GM18511 (cell line): ENCODE measurements at regions not wholly inside any gene's neighbourhood (a gene's known extent, or its start where the extent isn't known, plus 50 kb on each side); places are given as distances from the start of the nearest gene placed in this dataset.

Experiments
- ATAC-seq: cut with Tn5 transposase; IDR thresholded peaks from one replicate; pipeline ENCODE4 v1.9.1; 2021; ENCODE audit warnings: mild to moderate bottlenecking, moderate library complexity; ENCODE audit not compliant: unreplicated experiment

- ATAC-seq, result no peak
Measured at GRCh38 chr2:120785228-120785966, 49.7 kb downstream of the GLI2 start.

- ATAC-seq, result no peak
Measured at GRCh38 chr2:120786038-120786960, 50.6 kb downstream of the GLI2 start.

- ATAC-seq, result no peak
Measured at GRCh38 chr2:120787111-120787821, 51.6 kb downstream of the GLI2 start.

DNA sequence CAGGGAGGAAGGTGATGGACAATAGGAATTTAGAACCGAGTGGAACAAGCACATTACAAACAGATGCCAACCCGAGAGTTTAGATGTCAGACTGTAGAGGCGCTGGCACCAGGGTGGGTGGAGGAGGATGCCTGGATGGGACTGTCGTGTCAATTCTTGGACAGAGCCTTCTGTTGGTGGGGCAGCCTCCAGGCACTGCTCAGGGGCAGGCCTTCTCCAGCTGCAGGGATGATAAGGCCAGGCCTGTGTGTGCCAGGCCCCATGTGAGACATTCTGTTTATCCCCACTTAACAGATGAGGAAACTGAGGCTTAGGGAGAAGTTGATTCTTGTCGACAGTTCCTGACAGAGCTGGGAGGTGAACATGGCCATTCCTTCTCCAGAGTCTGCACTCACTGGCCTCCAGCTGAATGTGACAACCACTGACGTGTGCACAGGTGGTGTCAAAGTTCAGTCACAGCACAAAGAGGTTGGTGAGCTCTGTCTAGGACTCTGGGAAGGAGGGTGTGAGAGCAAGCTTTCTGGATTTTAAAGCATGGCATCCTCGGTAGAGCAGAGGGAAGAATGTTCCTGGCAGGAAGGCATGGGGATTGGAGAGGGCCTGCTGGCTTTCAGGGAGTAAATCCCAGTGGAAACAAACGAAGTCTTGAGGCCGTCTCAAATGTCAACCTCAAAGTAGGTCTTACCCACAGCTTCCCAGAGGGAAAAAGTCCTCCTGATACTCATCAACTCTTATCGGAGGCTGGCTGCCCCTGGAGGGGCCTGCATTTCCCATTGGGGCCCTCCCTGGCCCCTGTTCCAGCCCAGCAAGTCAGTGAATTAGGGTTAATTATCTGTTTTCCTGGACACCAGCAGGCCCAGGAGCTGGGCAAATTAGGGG, 52.4 kb downstream of the GLI2 start:
- no peak for ATAC-seq

GRCh38 chr2:120791243-120791961, 55.7 kb downstream of the GLI2 start:
- no peak for ATAC-seq

DNA sequence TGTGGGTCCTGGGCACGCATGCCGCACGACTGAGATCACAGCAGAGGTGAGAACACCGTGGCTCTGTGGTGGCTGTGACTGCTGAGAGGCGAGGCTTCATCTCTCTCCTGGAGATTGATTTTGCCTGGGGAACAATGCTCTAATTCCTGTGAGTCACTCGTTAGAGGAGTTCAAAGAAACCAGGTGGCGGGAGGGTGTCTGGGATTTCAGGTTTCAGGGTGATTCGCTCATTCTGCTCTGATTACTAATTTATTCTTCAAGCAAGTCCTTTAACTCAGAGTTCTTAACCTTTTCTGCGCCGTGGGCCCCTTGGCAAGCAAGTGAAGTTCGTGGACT, 56.3 kb downstream of the GLI2 start:
- no peak for ATAC-seq

- ATAC-seq, result no peak
Measured at GRCh38 chr2:120793682-120794403, 58.2 kb downstream of the GLI2 start.

- ATAC-seq, result no peak
Measured at GRCh38 chr2:120794716-120795115, 59.0 kb downstream of the GLI2 start.

DNA sequence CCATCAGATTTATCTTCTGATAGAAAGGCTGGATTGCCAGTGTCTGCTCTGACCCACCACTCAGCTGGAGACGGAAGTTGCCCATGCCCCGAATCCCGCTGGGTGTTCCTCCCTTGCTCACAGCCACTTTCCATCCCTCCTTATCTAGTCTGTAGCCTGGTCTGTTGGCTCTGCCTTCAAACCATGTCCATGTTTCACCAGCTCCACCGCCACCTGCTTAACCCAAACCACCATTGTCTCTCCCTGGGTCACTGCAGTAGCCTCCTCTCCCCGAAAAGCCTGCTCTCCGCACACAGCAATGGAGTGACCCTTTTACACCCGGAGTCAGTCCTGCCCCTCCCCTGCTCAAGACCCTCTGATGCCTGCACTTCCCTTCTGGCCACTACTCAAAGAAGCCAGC, 60.4 kb downstream of the GLI2 start:
- ATAC-seq, result no peak

DNA sequence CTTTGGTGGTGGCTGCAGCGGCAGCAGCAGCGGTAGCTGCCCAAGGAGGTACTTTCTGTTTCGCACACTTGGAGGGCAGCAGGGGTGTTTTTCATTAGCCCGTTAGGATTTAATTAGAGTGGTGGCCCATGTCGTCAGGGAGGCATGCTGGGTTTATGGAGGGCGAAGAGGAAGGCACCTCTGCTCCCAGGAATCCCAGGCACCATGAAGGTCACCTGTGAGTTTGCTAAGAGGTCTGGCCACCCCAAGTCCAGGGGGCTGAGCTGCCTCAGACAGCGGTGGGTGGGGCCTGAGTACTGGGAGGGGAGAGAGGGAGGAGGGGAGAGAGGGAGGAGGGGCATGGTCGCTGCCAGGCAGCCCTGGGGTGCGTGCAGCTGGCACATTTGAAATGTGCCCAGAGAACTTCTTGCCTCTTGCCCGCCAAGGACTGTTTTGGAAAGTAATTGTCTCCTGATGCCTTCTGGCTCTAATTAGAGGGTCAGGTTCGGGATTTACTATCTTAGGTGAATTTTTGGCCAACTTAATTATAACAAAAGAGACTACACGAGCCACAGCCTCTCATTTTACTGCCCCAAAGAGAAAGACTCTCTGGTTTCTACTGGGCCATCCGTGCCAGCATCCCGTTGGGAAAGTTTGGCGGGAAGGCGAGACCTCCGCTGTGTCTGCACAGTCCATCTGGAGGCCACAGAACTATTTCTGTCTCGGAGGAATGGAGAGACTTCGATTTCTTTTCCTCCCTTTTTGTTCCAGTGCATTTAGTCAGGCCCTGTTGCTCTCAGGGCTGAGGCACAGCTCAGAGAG, 62.0 kb downstream of the GLI2 start:
- no peak for ATAC-seq

- no peak for ATAC-seq
Measured at GRCh38 chr2:120798567-120799247, 63.0 kb downstream of the GLI2 start.

- no peak for ATAC-seq
Measured at GRCh38 chr2:120802158-120802557, 66.5 kb downstream of the GLI2 start.

- ATAC-seq, result no peak
Measured at GRCh38 chr2:120802867-120803484, 67.3 kb downstream of the GLI2 start.

GRCh38 chr2:120803764-120804335, 68.2 kb downstream of the GLI2 start:
- ATAC-seq, result no peak

DNA sequence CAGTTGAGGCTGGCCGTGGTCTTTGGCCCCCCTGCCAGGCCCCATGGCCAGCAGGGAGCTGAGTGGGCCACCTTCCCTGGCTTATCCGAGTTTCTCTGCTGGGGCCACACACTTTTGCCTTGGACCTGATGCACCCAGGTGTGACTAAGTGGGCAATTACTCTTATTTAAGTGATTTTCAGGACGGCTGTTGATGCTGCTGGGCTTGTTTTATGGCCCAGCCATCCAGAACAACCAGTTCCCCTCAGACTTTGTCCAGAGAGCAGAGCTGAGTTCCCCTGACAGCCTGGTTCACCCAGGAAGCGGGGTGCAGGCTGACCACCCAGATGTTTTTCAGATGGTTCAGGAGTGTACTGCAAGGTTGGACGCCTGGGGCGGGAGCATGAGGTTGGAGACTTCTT, 68.8 kb downstream of the GLI2 start:
- ATAC-seq, result no peak

- no peak for ATAC-seq
Measured at GRCh38 chr2:120805011-120805410, 69.3 kb downstream of the GLI2 start.

- ATAC-seq, result no peak
Measured at GRCh38 chr2:120805602-120806001, 69.9 kb downstream of the GLI2 start.
